Sigmoid colon (tissue), 6 donors: ENCODE measurements at regions not wholly inside any gene's neighbourhood (a gene's known extent, or its start where the extent isn't known, plus 50 kb on each side); places are given as distances from the start of the nearest gene placed in this dataset.

ENCODE experiments used
- DNase-seq: peaks from one replicate; pipeline ENCODE4 v3.0.0-alpha.2; 2019
- H3K27ac ChIP-seq, 4 donors: fragments of 200-600 bp; sonication (generic); one replicate each; pipeline ENCODE4 v1.5.1; 2016 to 2019; ENCODE audit warnings: mild to moderate bottlenecking in 1 of 4
- H3K27me3 ChIP-seq, 3 donors: fragments of 200-600 bp; sonication (generic); one replicate each; pipeline ENCODE4 v1.5.1; 2019; ENCODE audit warnings: mild to moderate bottlenecking in 1 of 3
- H3K36me3 ChIP-seq, 4 donors: fragments of 200-600 bp; sonication (generic); one replicate each; pipeline ENCODE4 v1.5.1; 2016 to 2019
- H3K4me1 ChIP-seq, 4 donors: fragments of 200-600 bp; sonication (generic); one replicate each; pipeline ENCODE4 v1.5.1; 2017 to 2019
- H3K4me3 ChIP-seq, 4 donors: fragments of 200-600 bp; sonication (generic); one replicate each; pipeline ENCODE4 v1.5.1; 2017 to 2019; ENCODE audit warnings: mild to moderate bottlenecking in 2 of 4, moderate library complexity in 1 of 4
- H3K9me3 ChIP-seq, 4 donors: fragments of 200-600 bp in 3 of 4; sonication (generic) in 3 of 4; one replicate each; pipeline versions ENCODE4 v1.5.1 to v1.6.1; 2013 to 2019
- CTCF ChIP-seq, 4 experiments: fragments of 450-650 bp in 3 of 4; fragments of 200-600 bp in 1 of 4; IDR thresholded peaks; one replicate each; pipeline ENCODE4 v1.5.1; 2016 to 2019; ENCODE audit warnings: antibody characterized with exemption in 4 of 4, mild to moderate bottlenecking in 3 of 4, moderate library complexity in 2 of 4
- EP300 ChIP-seq, 4 donors: sonication (generic); formaldehyde crosslinking; IDR thresholded peaks; one replicate each; pipeline ENCODE4 v1.6.1; 2017; ENCODE audit warnings: antibody characterized with exemption in 4 of 4
- POLR2A ChIP-seq, 2 donors: fragments of 450-650 bp; IDR thresholded peaks; one replicate each; pipeline ENCODE4 v1.6.1; 2016; ENCODE audit warnings: antibody characterized with exemption in 2 of 2, mild to moderate bottlenecking in 2 of 2, moderate library complexity in 2 of 2
- POLR2AphosphoS5 ChIP-seq, 4 donors: sonication (generic); formaldehyde crosslinking; IDR thresholded peaks; one replicate each; pipeline ENCODE4 v1.6.1; 2017; ENCODE audit warnings: antibody characterized with exemption in 4 of 4
- WGBS, 2 donors: extraction: QIAGEN DNeasy Blood & Tissue Kit; methylation state at CpG; one replicate each; pipeline ENCODE4 v1.1.7; 2013; 5-methylcytosine and 5-hydroxymethylcytosine counted together
- intact Hi-C: fragments of 100-400 bp; cut with DNase I; formaldehyde crosslinking; loops from one replicate; pipeline ENCODE4 v1.15.1; 2023
- donor health status: healthy with polysubstance abuse.
- donor health status: healthy.

GRCh38 chr20:4546342-4546741 is 139.9 kb upstream of the PRNP start:
- Histone ChIP-seq H3K36me3 (no peaks in the 10 kb centered on the region), H3K9me3 (no peaks in the 10 kb centered on the region), H3K27ac (no peak overlapping the region), H3K4me3 (no peak overlapping the region), H3K27me3 (no peaks in the 10 kb centered on the region), H3K4me1 (no peaks in the 10 kb centered on the region)
- no peak for DNase-seq
- no peak for TF ChIP-seq POLR2A (IDR thresholded peaks at IDR 0.05)
- no peak for TF ChIP-seq POLR2AphosphoS5 (IDR thresholded peaks at IDR 0.05)
- no peak for TF ChIP-seq CTCF (IDR thresholded peaks at IDR 0.05)
- TF ChIP-seq EP300 (IDR thresholded peaks at IDR 0.05), result no peak
- 56 to 77% methylated on average over 1 of the region's 1 CpG for WGBS, 2 donors
- intact Hi-C loops, result no loop called here

- no peak overlapping the region for H3K4me3 ChIP-seq
- DNase-seq, result no peak
- H3K36me3 ChIP-seq, result no peaks in the 10 kb centered on the region
- intact Hi-C loops, result no loop called here
- H3K27ac ChIP-seq, result no peak overlapping the region
- no peak for TF ChIP-seq EP300 (IDR thresholded peaks at IDR 0.05)
- no peak for TF ChIP-seq POLR2A (IDR thresholded peaks at IDR 0.05)
- no peak for TF ChIP-seq POLR2AphosphoS5 (IDR thresholded peaks at IDR 0.05)
- no peak for TF ChIP-seq CTCF (IDR thresholded peaks at IDR 0.05)
- WGBS, 2 donors, result 90 to 94% methylated on average over 2 of the region's 2 CpGs
- no peaks in the 10 kb centered on the region for H3K4me1 ChIP-seq
- H3K27me3 ChIP-seq, result no peaks in the 10 kb centered on the region
- H3K9me3 ChIP-seq, result no peaks in the 10 kb centered on the region
Observed at GRCh38 chr20:4545526-4545925, 140.7 kb upstream of the PRNP start.

- Histone ChIP-seq H3K4me1 (no peaks in the 10 kb centered on the region), H3K27ac (no peak overlapping the region), H3K9me3 (no peaks in the 10 kb centered on the region), H3K36me3 (no peaks in the 10 kb centered on the region), H3K27me3 (no peaks in the 10 kb centered on the region), H3K4me3 (no peak overlapping the region)
- 65 to 79% methylated on average over 2 of the region's 2 CpGs for WGBS, 2 donors
- no peak for DNase-seq
- intact Hi-C loops, result no loop called here
- TF ChIP-seq POLR2AphosphoS5 (IDR thresholded peaks at IDR 0.05) (no peak), POLR2A (IDR thresholded peaks at IDR 0.05) (no peak), CTCF (IDR thresholded peaks at IDR 0.05) (no peak), EP300 (IDR thresholded peaks at IDR 0.05) (no peak)
Observed at GRCh38 chr20:4544765-4545164, 141.5 kb upstream of the PRNP start.

- 70 to 80% methylated on average over 4 of the region's 4 CpGs for WGBS, 2 donors
- H3K36me3 ChIP-seq, result no peaks in the 10 kb centered on the region
- H3K4me3 ChIP-seq, result no peak overlapping the region
- H3K27me3 ChIP-seq, result no peaks in the 10 kb centered on the region
- H3K9me3 ChIP-seq, result no peaks in the 10 kb centered on the region
- DNase-seq, result no peak
- intact Hi-C loops, result no loop called here
- no peak for TF ChIP-seq POLR2AphosphoS5 (IDR thresholded peaks at IDR 0.05)
- no peaks in the 10 kb centered on the region for H3K4me1 ChIP-seq
- no peak overlapping the region for H3K27ac ChIP-seq
Observed at GRCh38 chr20:4542270-4542669, 144.0 kb upstream of the PRNP start.

GRCh38 chr20:4534315-4534714 is 151.9 kb upstream of the PRNP start:
- WGBS, 2 donors, result 74 to 89% methylated on average over 3 of the region's 3 CpGs
- Histone ChIP-seq H3K27me3 (no peaks in the 10 kb centered on the region), H3K4me1 (no peaks in the 10 kb centered on the region), H3K27ac (no peak overlapping the region), H3K36me3 (no peaks in the 10 kb centered on the region), H3K4me3 (no peak overlapping the region), H3K9me3 (peaks cover 0 to 4% (median under 1%) of the 10 kb centered on the region in 4 donors)
- intact Hi-C loops, result no loop called here
- TF ChIP-seq POLR2AphosphoS5 (IDR thresholded peaks at IDR 0.05) (no peak), EP300 (IDR thresholded peaks at IDR 0.05) (no peak), CTCF (IDR thresholded peaks at IDR 0.05) (no peak), POLR2A (IDR thresholded peaks at IDR 0.05) (no peak)
- no peak for DNase-seq
